Amniotic stem cell (primary cell): ENCODE measurements at regions not wholly inside any gene's neighbourhood (a gene's known extent, or its start where the extent isn't known, plus 50 kb on each side); places are given as distances from the start of the nearest gene placed in this dataset.
A peak's percentile ranks its signal among the peaks of the same experiment; 100 is the strongest.

Experiments used
- DNase-seq: peaks from one replicate; lab custom pipeline; 2025; lab: John Stamatoyannopoulos, UW

DNA sequence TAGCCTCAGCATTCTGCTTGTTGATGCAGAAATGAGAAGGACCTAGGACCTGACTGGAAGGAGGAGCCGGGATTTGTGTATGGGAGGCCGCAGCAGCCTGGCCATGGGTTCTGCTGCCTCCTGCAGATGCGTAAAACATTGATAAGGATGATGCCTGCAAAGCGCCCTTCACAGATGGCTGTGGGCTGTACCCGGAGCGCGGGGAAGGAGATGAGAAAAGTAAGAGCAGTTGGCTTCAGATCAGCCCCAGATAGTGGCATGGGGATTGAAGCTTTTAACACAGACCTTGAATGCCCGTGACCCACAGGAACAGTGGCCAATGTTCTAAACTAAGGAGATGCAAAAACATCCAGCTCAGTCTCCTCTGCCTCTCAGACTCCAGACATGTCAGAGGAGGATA is 136.4 kb upstream of the KCNG1 start:
- no peak for DNase-seq

DNA sequence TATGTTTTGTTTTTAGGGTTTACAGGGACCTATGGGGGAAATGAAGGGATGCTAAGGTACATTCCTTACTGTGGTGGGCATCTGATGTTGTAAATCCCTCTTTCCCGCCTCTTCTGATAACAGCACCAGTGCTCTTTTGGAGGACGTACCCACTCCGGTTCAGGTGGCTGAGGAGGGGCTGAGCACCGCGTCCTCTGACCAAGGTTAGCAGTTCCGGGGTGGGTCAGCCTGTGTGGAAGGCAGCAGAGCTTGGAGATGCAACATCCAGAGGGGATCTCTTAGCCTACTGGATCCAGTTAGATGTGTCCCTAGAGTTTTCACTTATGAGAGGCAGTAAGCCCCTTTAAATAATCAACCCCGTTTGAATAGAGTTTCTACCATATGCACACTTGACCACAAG is 135.3 kb upstream of the KCNG1 start:
- no peak for DNase-seq

DNA sequence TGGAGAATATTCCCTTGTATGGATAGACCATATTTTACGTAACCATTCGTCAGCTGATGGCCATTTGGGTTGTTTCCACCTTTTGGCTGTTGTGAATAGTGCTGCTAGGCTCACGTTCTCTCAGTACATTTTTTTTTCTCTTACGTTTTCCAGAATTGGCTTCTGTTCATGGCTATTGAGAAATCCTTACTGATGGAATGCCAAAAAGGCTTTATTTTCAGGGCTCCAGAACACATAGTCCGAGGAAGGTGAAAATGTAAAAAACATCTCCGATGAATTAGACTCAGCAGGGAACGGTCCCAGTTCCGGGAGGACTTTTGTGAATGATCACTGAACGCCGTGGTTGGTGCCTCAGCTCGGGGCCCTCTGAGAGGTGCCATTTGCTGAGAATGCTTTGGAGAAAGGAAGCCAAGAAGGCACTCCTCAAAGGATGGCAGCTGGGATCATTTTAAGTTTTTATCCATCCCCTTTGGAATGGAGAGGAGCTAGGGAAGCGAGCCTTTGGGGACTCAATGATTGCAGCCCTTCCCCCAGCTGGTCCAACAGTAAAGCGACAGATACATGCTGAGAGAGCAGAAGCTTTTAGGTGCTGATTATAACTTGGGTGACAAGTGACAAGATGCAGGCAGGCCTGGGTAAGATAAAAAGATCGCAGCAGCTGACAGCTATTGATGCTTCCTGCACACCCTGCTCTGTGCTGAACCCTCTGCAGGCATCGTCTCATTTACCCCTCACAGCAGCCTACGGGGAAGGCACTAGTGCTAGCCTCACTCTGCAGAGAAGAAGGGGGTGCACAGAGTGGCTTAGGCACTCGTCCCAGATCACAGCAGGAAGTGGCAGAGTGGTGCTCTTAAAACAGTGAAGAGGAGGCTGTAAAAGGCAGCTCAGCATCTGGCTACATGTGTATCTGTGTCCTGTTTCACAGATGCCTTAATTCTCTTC is 133.4 kb upstream of the KCNG1 start:
- DNase-seq = no peak

DNA sequence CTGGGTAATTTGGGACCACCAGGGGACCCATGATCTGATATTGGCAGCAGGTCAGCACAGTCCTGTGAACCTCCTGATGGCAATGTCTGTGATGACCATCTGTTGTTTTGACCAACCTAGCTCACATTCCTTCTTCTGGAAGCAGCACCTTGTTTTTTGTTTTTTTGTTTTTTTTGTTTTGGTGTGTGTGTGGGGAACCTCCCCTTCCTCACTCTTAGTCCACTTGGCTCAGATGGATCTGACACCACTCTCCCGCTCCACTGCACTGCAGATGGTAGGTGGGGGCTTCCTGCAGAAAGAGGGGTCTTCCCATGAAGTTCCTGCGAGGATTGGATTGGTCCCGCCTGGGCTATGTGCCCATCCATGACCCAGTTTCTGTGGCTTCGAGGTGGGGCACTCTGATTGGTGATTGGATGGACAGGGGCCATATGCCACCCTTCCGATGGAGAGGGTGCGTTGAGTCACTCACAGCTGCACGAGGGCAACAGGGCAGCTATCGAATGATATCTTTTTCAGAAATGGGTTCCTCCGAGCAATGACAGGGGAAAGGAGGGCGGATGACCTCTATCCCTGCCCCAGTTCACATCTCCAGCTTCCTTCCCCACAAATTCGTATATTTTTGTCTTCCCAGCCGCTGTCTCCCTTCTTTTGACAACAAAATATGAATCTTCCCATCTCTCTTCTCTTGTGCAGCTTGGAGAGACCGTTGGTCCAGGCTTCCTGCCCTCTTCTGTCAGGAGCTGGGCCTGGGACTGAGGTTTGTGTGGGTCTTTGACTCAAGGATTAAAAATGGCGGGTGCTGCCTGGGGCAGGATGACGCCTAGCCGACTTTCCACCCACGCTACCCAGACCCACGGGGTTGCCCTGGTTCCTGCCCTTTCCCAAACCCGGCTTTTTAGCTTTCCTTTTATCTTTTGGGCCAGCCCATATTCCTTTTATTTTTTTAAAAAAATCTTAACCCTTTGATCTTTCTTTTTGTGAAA is 132.1 kb upstream of the KCNG1 start:
- DNase-seq = no peak

DNA sequence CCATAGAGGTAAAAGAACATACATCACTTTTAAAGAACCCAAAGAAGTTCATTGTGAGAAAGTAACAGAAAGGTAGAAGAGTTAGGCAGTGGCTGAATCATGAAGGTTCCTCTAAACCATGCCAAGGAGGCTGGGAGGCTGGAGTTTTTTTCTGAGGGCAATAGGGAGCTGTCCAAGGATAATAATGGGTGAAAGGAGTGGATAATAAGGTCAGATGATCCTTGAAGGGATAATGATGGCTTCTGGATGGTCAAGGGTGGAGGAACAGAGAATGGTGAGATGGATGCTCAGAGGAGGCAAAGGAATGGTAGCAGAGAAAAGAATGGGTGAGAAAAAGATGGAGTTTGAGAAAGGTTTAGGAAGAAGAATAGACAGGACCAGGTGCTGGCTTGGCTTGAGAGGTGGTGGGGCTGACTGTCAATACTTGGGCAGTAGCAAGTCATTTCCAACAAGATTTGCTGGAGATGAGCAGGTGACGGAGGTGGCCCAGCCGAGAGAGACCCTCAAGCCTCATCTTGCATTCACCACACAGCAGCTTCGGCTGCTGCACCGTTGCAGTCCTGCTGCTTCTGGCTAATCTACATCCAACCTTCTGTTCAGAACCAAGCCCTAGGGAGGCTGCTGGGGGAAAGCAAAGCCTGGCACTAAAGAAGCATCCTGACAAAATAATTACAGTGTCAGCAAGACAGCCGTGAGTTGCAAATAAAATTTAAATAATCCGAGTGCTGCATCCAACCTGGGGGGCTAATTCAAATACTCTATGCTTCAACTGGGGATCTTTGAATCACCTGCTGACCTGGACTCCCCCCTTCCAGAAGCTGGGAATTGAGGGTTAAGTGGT is 131.2 kb upstream of the KCNG1 start:
- no peak for DNase-seq

DNA sequence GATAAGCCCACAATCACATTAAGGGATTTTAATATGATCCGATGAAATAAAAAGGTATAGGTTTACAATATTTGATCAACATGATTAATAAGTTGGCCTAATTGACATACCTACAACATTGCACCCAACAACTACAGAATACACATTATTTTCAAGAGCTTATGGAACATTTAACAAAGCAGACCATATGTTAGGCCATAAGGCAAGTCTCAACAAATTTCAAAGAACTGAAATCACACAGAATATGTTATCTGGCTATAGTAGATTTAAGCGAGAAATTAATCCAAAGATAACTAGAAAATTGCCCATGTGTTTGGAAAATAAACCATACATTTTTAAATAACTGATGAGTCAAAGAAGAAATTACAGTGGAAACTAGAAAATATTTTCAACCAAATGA is 126.0 kb upstream of the KCNG1 start:
- no peak for DNase-seq

DNA sequence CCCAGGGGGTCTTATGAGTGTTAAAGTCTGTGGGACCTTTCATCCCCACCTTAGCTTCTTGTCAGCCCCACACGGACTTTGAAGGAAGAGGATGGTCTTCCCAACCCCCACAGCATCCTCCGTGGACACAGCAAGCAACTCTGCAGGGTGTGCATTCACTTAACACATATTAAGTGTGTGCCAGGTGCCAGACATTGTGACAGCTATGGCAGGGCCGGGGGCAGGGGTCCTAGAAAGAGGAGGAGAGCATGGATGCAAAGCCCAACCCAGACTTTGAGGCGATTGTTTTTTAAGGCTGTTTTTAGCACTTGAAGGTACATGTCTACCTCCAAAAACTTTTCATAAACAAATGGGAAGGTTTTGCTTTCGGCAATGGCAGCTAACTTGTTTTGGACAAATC is 121.6 kb upstream of the KCNG1 start:
- no peak for DNase-seq

DNA sequence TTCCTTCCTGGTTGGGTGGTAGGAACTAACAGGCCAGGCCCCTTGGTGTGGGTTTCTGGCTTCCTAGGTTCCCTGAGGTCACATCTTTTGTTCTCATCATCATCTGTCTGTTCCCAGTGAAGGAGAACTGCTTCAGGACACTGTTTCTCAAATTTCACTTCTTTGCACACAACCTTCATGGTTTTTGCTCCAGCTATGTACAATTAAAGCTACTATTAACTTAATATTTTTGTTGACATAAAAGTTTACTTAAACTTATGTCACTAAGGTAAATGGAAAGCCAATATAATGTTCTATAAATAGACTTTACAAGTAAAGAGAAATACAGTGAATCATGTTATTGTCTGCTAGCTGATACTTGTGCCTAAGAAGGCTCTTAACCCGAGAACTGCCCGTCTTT is 120.7 kb upstream of the KCNG1 start:
- DNase-seq = no peak

DNA sequence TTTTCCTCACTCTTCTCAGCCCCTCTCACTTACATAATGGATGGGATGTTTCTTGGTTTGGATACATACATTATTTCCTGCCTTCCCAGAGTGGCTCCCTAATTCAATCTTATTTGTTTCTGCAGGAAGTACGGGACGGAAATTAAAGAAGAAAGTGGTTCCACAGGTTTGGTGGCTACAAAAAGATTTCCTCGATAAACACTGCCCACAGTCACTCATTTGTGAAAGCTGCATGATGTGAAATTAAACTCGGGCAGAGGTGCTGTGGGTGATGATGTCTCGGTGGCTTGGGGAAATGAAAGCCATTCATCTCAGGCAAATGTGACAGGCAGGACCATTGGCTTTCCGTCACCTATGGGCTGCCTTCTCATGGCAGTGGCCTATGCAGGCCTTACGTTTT is 119.5 kb upstream of the KCNG1 start:
- no peak for DNase-seq

DNA sequence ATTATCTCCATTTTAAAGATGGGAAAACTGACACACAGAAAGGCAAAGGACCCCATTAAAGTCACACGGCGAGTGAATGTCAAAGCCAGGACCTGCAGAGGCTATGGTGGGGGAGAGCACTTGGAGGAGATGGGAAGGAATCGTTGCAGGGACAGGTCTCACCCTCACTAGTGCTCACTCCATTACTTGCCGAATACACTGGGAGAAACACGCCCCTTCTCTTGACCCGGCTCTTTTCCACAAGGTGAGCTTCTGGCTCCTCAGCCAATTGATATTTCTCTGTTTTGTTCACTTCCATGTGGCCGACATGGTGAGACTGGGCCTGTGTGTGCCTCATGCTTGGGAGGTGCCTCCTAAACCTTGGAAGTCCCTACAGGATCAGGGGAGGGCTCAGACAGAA is 117.8 kb upstream of the KCNG1 start:
- no peak for DNase-seq

DNA sequence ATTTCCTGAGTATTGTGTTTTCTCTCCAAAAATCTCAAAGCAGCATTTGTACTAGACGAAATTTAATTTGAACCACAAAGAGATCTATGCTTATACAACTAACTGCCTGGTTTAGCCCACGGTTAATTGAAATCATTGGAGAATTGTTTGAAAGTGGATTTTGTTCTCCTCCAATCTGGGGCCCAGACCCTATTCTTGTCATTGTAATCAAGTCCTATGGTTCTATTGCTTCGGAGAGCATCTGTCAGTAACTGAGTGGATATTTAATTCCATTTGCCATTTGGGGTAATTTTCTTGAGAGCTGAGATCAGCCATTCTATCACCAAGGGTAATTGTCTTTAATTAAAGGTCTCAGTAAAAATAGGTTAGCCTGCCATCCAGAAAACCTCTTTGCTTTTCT is 117.0 kb upstream of the KCNG1 start:
- no peak for DNase-seq

DNA sequence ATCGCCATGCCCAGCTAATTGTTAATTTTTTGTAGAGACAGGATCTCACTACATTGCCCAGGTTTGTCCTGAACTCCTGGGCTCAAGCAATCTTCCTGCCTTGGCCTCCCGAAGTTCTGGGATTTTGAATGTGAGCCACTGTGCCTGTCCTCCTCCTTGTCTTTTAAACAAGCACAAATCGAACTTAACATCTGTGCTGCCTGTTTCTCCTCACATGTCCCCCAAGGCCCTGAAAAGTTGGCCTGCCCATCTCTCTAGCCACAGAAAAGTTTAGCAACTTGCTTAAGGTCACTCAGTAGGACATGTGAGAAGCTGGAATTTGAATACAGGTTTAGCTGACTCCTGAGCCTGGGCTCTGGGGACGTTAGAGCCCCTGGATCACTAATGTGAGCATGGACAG is 115.7 kb upstream of the KCNG1 start:
- no peak for DNase-seq

DNA sequence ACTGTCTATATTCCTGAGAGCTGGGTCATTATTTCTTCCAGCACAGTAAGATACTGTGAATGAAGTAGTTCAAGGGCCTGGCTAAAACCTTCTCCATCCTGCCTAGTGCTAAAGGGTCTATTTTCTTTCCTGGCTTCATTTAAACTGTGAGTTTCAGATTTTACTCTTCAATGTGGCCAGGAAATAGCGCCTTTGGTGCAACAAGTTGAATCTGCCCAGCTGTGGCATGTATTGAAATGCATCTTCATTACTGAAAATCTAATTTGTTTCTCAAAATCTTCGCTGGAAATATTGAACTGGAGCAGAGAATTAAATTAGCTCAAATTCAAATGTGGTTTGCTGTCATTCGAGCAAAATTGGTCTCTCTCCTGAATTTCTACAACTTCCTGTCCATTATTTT is 114.6 kb upstream of the KCNG1 start:
- DNase-seq = no peak

DNA sequence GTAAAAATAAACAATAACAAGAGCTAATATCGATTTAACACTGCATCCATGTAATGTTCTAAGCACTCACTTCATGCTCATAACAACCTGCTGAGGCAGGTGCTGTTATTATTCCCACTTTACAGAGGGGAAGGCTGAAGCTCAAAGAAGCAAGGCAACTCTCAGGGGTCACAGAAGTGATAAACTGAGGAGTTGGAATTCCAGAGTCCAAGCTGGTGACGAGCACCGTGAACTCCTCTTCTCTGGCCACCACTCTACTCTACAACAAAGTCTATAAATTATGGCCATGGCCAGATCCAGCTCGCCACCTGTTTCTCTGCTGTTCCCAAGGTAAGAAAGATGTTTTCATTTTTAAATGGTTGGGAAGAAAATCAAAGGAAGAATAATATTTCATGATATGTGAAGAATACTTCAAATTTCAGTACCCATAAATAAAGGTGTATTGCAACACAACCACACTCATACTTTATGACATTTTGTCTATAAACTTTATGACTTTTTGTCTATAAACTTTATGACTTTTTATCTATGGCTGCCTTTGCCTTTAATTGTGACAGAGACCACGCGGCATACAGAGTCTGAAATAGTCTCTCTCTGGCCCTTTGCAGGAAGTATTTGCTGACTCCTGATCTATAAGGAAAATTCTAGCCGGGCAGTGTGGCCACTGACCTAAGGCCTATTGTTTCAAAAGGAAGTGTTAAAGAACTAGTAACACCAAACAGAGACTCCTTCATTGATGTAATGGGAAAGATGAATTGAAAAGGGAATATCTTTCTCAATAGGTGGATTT is 113.2 kb upstream of the KCNG1 start:
- DNase-seq = no peak

DNA sequence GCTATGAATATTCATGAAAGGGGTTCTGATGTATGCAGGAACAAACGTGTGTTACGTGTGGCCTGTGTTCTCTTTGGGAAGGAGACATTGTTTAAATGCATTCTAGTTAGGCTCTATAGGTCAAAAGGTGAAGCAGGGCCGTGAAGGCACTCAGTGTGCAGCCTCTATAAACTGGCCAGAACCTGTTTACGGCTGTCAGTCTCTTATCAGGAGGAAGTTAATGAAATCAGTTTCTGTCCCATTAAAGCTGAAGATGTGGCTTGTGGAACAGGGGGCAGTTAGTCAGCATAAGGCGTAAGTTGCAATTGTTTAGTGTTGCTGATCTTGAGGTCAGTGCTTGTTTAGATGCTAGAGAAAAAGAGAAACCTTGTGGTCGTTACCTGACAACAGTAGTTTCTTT is 111.5 kb upstream of the KCNG1 start:
- DNase-seq = no peak

DNA sequence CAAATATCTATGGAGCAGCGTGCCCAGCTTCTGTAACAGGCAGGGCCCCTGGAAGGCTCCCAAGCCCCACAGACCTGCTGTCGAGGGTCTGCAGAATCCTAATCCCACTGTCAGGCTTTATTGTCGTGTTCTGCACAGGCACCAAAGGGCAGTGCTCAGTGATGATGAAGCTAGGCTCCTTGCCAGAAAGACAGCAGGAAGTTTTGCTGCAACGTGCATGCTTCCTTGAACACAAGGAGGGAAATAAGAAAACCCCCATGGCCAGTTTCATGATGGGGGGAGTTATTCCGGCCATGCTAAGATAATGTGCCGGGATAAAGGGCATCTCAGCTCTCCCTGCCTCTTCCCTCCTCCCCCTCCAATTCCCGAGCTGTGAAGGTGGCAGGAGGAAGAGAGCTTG is 109.4 kb upstream of the KCNG1 start:
- DNase-seq = no peak

DNA sequence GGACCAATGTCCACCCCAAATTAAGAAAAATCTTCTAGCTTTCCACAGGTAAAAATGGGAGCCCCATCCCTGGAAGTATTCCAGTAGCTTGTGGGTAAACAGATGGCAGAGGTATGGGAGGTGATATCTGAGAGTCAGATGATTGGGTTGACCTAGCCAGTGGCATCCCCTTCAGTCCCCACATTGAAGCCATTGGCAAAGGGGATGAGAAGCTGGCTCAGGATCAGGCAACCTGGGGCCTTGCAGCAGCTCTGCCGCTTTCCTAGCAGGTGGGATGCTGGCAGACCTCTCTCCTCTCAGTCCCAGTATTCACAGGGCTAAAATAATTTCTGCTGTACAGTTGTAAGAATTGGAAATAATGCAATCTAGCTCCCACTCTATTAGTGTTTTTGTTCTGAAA is 108.9 kb upstream of the KCNG1 start:
- no peak for DNase-seq

DNA sequence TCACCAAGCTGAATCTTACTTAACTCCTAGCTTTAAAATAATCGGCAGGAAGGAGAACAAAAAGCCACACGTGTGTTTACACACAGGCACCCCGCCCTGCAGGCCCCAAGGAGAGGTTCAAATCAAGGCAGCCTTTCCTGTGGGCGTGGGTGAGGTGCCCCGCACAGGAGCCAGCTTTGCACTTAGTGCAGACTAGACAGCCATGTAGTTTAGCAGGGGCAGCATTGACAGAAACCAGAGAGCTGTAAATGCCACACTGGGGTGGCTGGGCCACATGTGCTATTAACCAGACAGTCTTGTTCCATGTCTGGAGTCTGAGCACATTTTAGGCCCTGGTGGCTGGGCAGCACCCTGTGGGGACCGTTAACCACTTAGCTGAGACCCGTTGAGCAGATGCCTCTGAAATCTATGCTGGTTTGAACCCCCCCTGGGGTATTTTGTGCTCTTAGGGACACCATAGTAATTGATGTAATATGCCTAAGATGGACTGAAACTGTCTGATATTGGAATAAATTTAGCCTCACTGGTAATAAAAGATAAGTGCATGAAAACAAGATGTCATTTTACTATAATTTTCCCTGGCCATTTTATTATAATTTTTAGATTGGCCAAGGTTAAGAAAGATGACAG is 106.4 kb upstream of the KCNG1 start:
- DNase-seq = no peak

DNA sequence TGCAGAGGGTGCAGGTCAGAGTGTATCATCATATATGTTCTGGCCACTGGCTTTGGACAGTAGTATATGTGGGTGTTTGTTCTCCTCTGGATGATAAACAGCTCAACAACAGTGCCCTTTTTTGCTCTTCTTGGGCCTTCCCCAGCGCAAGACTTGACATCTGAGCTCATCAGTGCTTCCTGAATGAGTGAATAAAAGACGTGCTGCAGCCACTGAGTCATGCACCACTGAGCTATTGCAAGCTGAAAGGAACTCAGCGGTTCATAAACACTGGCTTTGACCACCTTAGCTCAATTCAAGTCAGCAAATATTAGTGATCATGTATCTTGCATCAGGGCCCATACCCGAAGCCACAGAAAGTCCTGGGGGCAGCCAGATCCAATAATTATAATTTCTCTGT is 105.3 kb upstream of the KCNG1 start:
- peak; percentile 61 for DNase-seq

DNA sequence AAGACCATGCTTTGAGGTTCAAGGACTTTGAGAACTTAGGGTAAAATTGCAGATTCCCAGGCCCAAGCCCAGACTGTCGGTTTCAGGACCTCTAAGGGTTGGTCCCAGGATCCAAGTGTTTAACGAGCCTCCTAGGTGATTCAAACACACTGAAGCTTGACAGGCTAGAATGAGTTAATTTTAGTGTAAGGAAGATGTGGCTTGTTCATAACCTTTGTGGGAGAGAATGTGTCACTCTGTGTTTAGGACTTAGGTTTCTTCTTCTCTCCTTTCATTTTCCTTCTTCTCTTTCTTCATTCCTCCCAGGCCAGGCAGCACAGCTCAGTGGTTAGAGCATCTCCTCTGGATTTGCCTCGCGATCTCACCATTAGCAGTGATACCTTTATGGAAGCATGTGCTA is 104.8 kb upstream of the KCNG1 start:
- DNase-seq = no peak

DNA sequence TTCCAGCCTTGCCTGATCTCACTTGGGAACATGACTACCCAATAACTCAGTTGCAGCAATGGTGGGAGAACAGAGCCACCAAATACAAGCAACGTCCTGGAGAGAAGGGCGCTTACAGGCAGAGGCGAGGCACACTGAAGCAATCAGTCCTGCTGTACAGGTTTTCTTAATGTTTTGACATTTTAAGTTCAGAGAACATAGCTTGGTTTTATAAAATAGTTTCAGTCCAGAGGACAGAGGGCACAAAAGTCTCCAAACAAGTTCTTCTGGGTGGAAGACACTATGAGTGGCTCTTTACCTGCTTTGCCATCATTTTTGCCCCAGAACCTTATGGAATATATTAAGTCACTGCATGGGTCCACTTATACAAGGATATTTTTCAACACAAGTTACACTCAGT is 103.4 kb upstream of the KCNG1 start:
- DNase-seq = no peak
